PC-3 (cell line): ENCODE measurements at regions not wholly inside any gene's neighbourhood (a gene's known extent, or its start where the extent isn't known, plus 50 kb on each side); places are given as distances from the start of the nearest gene placed in this dataset.

Source experiments
- EZH2phosphoT487 ChIP-seq: fragments of 300-600 bp; sonication (generic); IDR thresholded peaks from 2 replicates; pipeline ENCODE4 v1.6.1; 2018; ENCODE audit warnings: mild to moderate bottlenecking, antibody characterized with exemption, low read length, borderline replicate concordance
- TF ChIP-seq, protein P1 (sequence below): fragments of 300-600 bp; sonication (generic); conservative IDR thresholded peaks from 2 replicates; pipeline ENCODE4 v1.5.1; 2017; ENCODE audit warnings: antibody characterized with exemption, low read depth, mild to moderate bottlenecking, low read length

- TF ChIP-seq EZH2phosphoT487, result no peak
- TF ChIP-seq, protein P1, sequence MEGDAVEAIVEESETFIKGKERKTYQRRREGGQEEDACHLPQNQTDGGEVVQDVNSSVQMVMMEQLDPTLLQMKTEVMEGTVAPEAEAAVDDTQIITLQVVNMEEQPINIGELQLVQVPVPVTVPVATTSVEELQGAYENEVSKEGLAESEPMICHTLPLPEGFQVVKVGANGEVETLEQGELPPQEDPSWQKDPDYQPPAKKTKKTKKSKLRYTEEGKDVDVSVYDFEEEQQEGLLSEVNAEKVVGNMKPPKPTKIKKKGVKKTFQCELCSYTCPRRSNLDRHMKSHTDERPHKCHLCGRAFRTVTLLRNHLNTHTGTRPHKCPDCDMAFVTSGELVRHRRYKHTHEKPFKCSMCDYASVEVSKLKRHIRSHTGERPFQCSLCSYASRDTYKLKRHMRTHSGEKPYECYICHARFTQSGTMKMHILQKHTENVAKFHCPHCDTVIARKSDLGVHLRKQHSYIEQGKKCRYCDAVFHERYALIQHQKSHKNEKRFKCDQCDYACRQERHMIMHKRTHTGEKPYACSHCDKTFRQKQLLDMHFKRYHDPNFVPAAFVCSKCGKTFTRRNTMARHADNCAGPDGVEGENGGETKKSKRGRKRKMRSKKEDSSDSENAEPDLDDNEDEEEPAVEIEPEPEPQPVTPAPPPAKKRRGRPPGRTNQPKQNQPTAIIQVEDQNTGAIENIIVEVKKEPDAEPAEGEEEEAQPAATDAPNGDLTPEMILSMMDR, result no peak
Measured at GRCh38 chr3:59380146-59380545, 330.3 kb upstream of the CFAP20DC start.
